HepG2 (cell line): ENCODE measurements at regions not wholly inside any gene's neighbourhood (a gene's known extent, or its start where the extent isn't known, plus 50 kb on each side); places are given as distances from the start of the nearest gene placed in this dataset.

Experiments used
- ATAC-seq: fragments of 200-7000 bp; cut with Tn5 transposase; 3 replicates; pipeline ENCODE4 v1.9.1; 2020; ENCODE audit warnings: mild to moderate bottlenecking, moderate library complexity
- BruUV-seq: library from RNA; stranded (reverse); fragments of 400-500 nt; replicated peaks from 2 replicates; lab custom pipeline; 2021; lab: Mats Ljungman, UMichigan
- CTCF ChIA-PET: fragments of 300-600 bp; formaldehyde crosslinking; extraction: SDS; loops from one replicate; lab custom pipeline; 2021; ENCODE audit warnings: low total read pairs, inconsistent platforms, low intra/inter-chr PET ratio; lab: Yijun Ruan, JAX
- POLR2A ChIA-PET: fragments of 350-600 bp; sonication (Branson Sonifier 250); formaldehyde crosslinking; loops from one replicate; lab custom pipeline; 2020; ENCODE audit warnings: antibody characterized with exemption, inconsistent platforms; lab: Yijun Ruan, JAX
- DNase-seq: peaks from one replicate; pipeline ENCODE4 v3.0.0-alpha.2; 2015; ENCODE audit warnings: low spot score
- FAIRE-seq: peaks from 3 replicates; lab custom pipeline; 2011; peaks lifted over from hg19 to GRCh38; lab: Jason Lieb, UNC
- H2AFZ ChIP-seq: one replicate; pipeline ENCODE4 v1.6.1; 2011; ENCODE audit warnings: low read length, inconsistent platforms
- H3K27ac ChIP-seq: fragments of 300-600 bp; 3 replicates; pipeline ENCODE4 v1.8.0; 2011; ENCODE audit warnings: mixed run types, mild to moderate bottlenecking, mixed read lengths, low read length, inconsistent platforms; ENCODE audit not compliant: insufficient read depth; ENCODE audit errors: extremely low read length
- H3K27me3 ChIP-seq, 2 experiments: fragments of 200-600 bp in 1 of 2; 2 replicates in 1 of 2; 3 replicates in 1 of 2; pipeline versions ENCODE4 v1.6.0 to v1.8.0; 2011; ENCODE audit warnings: low read length in 2 of 2, mild to moderate bottlenecking in 2 of 2, moderate library complexity in 2 of 2, inconsistent platforms in 1 of 2; ENCODE audit not compliant: insufficient read depth in 2 of 2, control insufficient read depth in 1 of 2
- H3K36me3 ChIP-seq, 2 experiments: fragments of 200-600 bp in 1 of 2; replicated peaks in 1 of 2; 2 replicates in 1 of 2; 3 replicates in 1 of 2; pipeline versions ENCODE4 v1.5.1 to v1.8.0; 2011; ENCODE audit warnings: low read length in 2 of 2, inconsistent platforms in 1 of 2; ENCODE audit not compliant: insufficient read depth in 2 of 2, control insufficient read depth in 1 of 2
- H3K4me1 ChIP-seq: 2 replicates; pipeline ENCODE4 v1.5.1; 2012; ENCODE audit warnings: low read length, inconsistent platforms; ENCODE audit not compliant: insufficient read depth
- H3K4me2 ChIP-seq: 2 replicates; pipeline ENCODE4 v1.6.0; 2011; ENCODE audit warnings: low read depth, low read length, inconsistent platforms
- H3K4me3 ChIP-seq, 3 experiments: fragments of 200-600 bp in 1 of 3; sonication (generic), shearing (Covaris generic) in 1 of 3; replicated peaks in 1 of 3; 2 replicates each; pipeline ENCODE4 v1.5.1; 2011 to 2016; ENCODE audit warnings: low read length in 3 of 3, inconsistent platforms in 2 of 3, low read depth in 2 of 3, mild to moderate bottlenecking in 2 of 3, control low read depth in 1 of 3, mixed read lengths in 1 of 3; ENCODE audit not compliant: insufficient read depth in 1 of 3
- H3K79me2 ChIP-seq: one replicate; pipeline ENCODE4 v1.6.1; 2011; ENCODE audit warnings: low read length, inconsistent platforms; ENCODE audit not compliant: insufficient read depth
- H3K9ac ChIP-seq: 2 replicates; pipeline ENCODE4 v1.6.0; 2011; ENCODE audit warnings: mild to moderate bottlenecking, low read depth, low read length, inconsistent platforms; ENCODE audit not compliant: insufficient read depth
- H3K9me3 ChIP-seq: 2 replicates; pipeline ENCODE4 v1.5.1; 2012; ENCODE audit warnings: mild to moderate bottlenecking, low read length
- H4K20me1 ChIP-seq: 2 replicates; pipeline ENCODE4 v1.6.0; 2011; ENCODE audit warnings: inconsistent platforms, mild to moderate bottlenecking, low read length, moderate library complexity; ENCODE audit not compliant: insufficient read depth
- ARHGAP35 ChIP-seq: sonication (generic); formaldehyde crosslinking; IDR thresholded peaks from 2 replicates; pipeline ENCODE4 v1.9.0; 2022; ENCODE audit warnings: mild to moderate bottlenecking, inconsistent platforms, moderate library complexity, missing genetic modification reagents, borderline replicate concordance
- MEF2D ChIP-seq: sonication (generic); formaldehyde crosslinking; IDR thresholded peaks from 2 replicates; pipeline ENCODE4 v1.5.1; 2020; ENCODE audit warnings: mild to moderate bottlenecking, missing genetic modification reagents
- NONO ChIP-seq, 2 experiments: fragments of 450-650 bp in 1 of 2; sonication (generic) in 1 of 2; formaldehyde crosslinking in 1 of 2; IDR thresholded peaks in 1 of 2; conservative IDR thresholded peaks in 1 of 2; 2 replicates each; pipeline versions ENCODE4 v1.6.1 to v1.8.0; 2017 to 2022; ENCODE audit warnings: mild to moderate bottlenecking in 1 of 2, missing genetic modification reagents in 1 of 2, moderate library complexity in 1 of 2
- PTBP1 ChIP-seq: fragments of 200-400 bp; formaldehyde crosslinking; IDR thresholded peaks from 2 replicates; pipeline ENCODE4 v1.6.1; 2018; ENCODE audit warnings: low read length, low read depth; ENCODE audit not compliant: poor library complexity, severe bottlenecking
- RARA ChIP-seq: IDR thresholded peaks from 2 replicates; pipeline ENCODE4 v1.6.1; 2016; ENCODE audit warnings: missing genetic modification reagents, missing compliant biosample characterization
- RXRB ChIP-seq: IDR thresholded peaks from 2 replicates; pipeline ENCODE4 v1.6.1; 2016; ENCODE audit warnings: borderline replicate concordance, missing genetic modification reagents, missing compliant biosample characterization
- SAP130 ChIP-seq: IDR thresholded peaks from 2 replicates; pipeline ENCODE4 v1.6.1; 2016; ENCODE audit warnings: low read depth
- SMAD1 ChIP-seq: sonication (generic); formaldehyde crosslinking; IDR thresholded peaks from 2 replicates; pipeline ENCODE4 v1.4.0; 2020; ENCODE audit warnings: missing genetic modification reagents, low read depth, mild to moderate bottlenecking, borderline replicate concordance
- ZFP1 ChIP-seq: IDR thresholded peaks from 2 replicates; pipeline ENCODE4 v1.6.1; 2016
- ZNF362 ChIP-seq: sonication (generic); formaldehyde crosslinking; IDR thresholded peaks from 2 replicates; pipeline ENCODE4 v1.4.0; 2020; ENCODE audit warnings: missing genetic modification reagents, mild to moderate bottlenecking, borderline replicate concordance
- ZNF496 ChIP-seq: sonication (generic); formaldehyde crosslinking; IDR thresholded peaks from 2 replicates; pipeline ENCODE4 v1.8.1; 2023; ENCODE audit warnings: mild to moderate bottlenecking, moderate library complexity, missing genetic modification reagents; ENCODE audit not compliant: insufficient replicate concordance
- ZNF512B ChIP-seq: sonication (generic); formaldehyde crosslinking; IDR thresholded peaks from 2 replicates; pipeline ENCODE4 v1.5.1; 2020; ENCODE audit warnings: missing genetic modification reagents, mild to moderate bottlenecking, borderline replicate concordance
- ZNF607 ChIP-seq: sonication (generic); formaldehyde crosslinking; IDR thresholded peaks from 2 replicates; pipeline ENCODE4 v1.5.1; 2020; ENCODE audit warnings: missing genetic modification reagents, mild to moderate bottlenecking, borderline replicate concordance
- WGBS: methylation state at CpG from one replicate; pipeline ENCODE4 v1.1.6; 2017; ENCODE audit warnings: low lambda C conversion rate; 5-methylcytosine and 5-hydroxymethylcytosine counted together
- in situ Hi-C: cut with HindIII; loops from 2 replicates; pipeline ENCODE4 v1.10.0; 2017; ENCODE audit warnings: low pct_unique_long_range_greater_than_20kb; ENCODE audit not compliant: extremely low pct_ligation_motif_present
- intact Hi-C: fragments of 100-400 bp; cut with micrococcal nuclease; formaldehyde crosslinking; loops from one replicate; pipeline ENCODE4 v1.10.0; 2022; ENCODE audit not compliant: unreplicated experiment

DNA sequence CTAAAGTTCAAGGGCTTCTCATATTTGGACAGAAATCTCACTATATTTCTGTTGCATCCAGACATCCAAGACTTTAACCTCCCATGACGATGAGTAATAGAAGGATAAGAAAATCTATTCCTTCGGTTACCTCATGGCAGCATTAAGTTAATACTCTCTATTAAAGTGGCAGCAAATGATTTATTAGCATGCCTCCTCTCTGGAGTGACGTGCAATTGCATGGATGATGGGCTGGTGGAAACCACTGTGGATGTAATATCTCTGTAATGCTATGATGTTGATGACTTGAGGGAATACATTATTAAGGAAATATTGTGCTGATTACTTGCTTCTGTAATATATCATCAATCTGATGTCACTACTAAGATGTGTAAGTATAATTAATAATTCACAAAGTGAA lies 336.8 kb downstream of the DSEL start:
- ChIA-PET POLR2A (no interaction called here), CTCF (no interaction called here)
- Histone ChIP-seq H3K9me3 (no peaks in the 10 kb centered on the region), H3K4me3 (no peak overlapping the region), H3K4me1 (no peaks in the 10 kb centered on the region), H3K79me2 (no peaks in the 10 kb centered on the region), H2AFZ (no peak overlapping the region), H3K4me2 (no peak overlapping the region), H3K27me3 (no peaks in the 10 kb centered on the region), H3K36me3 (no peaks in the 10 kb centered on the region), H3K9ac (no peak overlapping the region), H4K20me1 (no peaks in the 10 kb centered on the region), H3K27ac (no peak overlapping the region)
- BruUV-seq, result no TSS peak
- ATAC-seq (no peak), DNase-seq (no peak), FAIRE-seq (no peak)
- intact Hi-C loops, result no loop called here
- in situ Hi-C loops, result loop anchor here (25.0 kb wide), 1 partner anchor 617 kb away; no protein-coding TSS in a partner anchor
- 30% methylated on average over 3 of the region's 3 CpGs for WGBS
- TF ChIP-seq RARA (CRISPR knock-in tag) (no peak), ZNF496 (CRISPR knock-in tag) (no peak), ZNF362 (CRISPR knock-in tag) (no peak), RXRB (CRISPR knock-in tag) (no peak), ARHGAP35 (CRISPR knock-in tag) (no peak), ZFP1 (CRISPR knock-in tag) (no peak), SMAD1 (CRISPR knock-in tag) (no peak), SAP130 (no peak), ZNF512B (CRISPR knock-in tag) (no peak), PTBP1 (no peak), ZNF607 (CRISPR knock-in tag) (no peak), MEF2D (CRISPR knock-in tag) (no peak), NONO (IDR thresholded peaks at IDR 0.05) (no peak), NONO (CRISPR knock-in tag; conservative IDR thresholded peaks at IDR 0.05) (no peak)
